Testis (tissue), 2 donors: ENCODE measurements at regions not wholly inside any gene's neighbourhood (a gene's known extent, or its start where the extent isn't known, plus 50 kb on each side); places are given as distances from the start of the nearest gene placed in this dataset.

Source experiments
- POLR2A ChIP-seq: fragments of 450-650 bp; IDR thresholded peaks from one replicate; pipeline ENCODE4 v1.6.1; 2017; ENCODE audit warnings: antibody characterized with exemption, mild to moderate bottlenecking, moderate library complexity
- TF ChIP-seq, protein P1 (sequence below), 3 experiments: fragments of 450-650 bp in 2 of 3; fragments of 200-600 bp in 1 of 3; sonication (generic) in 1 of 3; IDR thresholded peaks; one replicate each; pipeline ENCODE4 v1.5.1; 2016 to 2019; ENCODE audit warnings: antibody characterized with exemption in 3 of 3, mild to moderate bottlenecking in 2 of 3, moderate library complexity in 1 of 3

DNA sequence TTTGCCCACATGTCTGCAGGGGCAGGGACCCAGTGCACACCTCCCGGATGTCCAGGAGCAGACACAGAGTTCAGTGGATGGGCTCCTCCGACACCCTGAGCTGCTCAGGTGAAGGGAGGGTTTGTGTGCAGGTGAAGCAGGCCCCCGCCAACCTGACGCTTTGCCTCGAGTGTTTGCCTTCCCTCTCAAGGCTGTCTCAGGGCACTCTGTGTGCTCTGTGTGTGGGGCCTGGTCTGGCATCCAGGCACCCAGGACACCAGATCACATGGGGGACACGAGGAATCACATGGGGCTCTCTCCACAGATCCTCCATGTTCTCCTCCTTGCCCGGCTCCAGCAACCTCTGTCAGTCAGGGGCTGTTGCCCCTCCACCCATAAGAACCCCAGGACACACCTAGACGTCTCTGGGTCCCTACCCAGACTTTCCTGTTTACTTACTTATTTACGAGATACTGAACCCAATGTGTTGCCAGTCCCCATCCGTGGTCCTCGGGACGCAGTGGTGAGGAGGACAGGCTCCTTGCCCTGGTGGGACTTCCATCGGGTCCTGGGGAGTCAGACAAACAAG lies 99.5 kb downstream of the HTR5A start:
- TF ChIP-seq, protein P1, sequence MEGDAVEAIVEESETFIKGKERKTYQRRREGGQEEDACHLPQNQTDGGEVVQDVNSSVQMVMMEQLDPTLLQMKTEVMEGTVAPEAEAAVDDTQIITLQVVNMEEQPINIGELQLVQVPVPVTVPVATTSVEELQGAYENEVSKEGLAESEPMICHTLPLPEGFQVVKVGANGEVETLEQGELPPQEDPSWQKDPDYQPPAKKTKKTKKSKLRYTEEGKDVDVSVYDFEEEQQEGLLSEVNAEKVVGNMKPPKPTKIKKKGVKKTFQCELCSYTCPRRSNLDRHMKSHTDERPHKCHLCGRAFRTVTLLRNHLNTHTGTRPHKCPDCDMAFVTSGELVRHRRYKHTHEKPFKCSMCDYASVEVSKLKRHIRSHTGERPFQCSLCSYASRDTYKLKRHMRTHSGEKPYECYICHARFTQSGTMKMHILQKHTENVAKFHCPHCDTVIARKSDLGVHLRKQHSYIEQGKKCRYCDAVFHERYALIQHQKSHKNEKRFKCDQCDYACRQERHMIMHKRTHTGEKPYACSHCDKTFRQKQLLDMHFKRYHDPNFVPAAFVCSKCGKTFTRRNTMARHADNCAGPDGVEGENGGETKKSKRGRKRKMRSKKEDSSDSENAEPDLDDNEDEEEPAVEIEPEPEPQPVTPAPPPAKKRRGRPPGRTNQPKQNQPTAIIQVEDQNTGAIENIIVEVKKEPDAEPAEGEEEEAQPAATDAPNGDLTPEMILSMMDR (IDR thresholded peaks at IDR 0.05) = no peak
- TF ChIP-seq POLR2A = no peak
